ENCODE measurements at regions not wholly inside any gene's neighbourhood (a gene's known extent, or its start where the extent isn't known, plus 50 kb on each side); places are given as distances from the start of the nearest gene placed in this dataset.

DNA sequence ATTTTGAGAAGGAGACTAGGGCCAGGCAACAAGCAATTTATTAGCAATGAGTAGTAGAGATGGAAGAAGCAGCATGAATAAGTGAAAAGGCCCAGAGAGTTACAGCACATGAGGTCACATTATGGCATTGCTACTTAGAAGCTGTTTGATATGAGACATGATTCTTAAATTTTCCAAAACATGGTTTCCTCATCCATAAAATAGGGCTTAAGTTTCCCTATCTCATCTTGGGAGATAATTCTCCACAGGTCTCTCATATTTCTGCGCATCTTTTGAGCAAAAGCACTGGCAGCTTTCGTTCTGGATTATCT, 656.1 kb downstream of the EPHA7 start:
- TF ChIP-seq, protein P1, sequence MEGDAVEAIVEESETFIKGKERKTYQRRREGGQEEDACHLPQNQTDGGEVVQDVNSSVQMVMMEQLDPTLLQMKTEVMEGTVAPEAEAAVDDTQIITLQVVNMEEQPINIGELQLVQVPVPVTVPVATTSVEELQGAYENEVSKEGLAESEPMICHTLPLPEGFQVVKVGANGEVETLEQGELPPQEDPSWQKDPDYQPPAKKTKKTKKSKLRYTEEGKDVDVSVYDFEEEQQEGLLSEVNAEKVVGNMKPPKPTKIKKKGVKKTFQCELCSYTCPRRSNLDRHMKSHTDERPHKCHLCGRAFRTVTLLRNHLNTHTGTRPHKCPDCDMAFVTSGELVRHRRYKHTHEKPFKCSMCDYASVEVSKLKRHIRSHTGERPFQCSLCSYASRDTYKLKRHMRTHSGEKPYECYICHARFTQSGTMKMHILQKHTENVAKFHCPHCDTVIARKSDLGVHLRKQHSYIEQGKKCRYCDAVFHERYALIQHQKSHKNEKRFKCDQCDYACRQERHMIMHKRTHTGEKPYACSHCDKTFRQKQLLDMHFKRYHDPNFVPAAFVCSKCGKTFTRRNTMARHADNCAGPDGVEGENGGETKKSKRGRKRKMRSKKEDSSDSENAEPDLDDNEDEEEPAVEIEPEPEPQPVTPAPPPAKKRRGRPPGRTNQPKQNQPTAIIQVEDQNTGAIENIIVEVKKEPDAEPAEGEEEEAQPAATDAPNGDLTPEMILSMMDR (conservative IDR thresholded peaks at IDR 0.05 in 1 of 2, IDR thresholded peaks at IDR 0.05 in 1 of 2; ENCODE audit: low read depth in 1 of 2, low read length in 2 of 2) = no peak
- TF ChIP-seq EZH2 (IDR thresholded peaks at IDR 0.05; ENCODE audit: low read length, missing control alignments) = no peak

Measured in fibroblast of lung (primary cell).